ENCODE measurements at regions not wholly inside any gene's neighbourhood (a gene's known extent, or its start where the extent isn't known, plus 50 kb on each side); places are given as distances from the start of the nearest gene placed in this dataset.

DNA sequence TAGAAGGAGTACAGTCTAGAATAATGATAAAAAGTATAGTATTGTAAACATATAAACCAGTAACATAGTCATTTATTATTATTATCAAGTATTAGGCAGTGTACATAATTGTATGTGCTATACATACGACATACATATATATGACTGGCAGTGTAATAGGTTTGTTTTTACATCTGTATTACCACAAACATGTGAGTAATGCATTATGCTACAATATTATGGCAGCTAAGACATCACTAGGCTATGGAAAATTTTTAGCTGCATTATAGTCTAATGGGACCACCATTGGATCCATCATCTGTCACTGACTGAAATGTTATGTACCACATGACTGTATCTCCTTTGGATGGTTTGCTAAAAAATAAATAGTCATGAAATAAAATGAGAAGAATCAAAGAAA, 530.0 kb downstream of the PRR16 start:
- no CpG with 5 or more reads among the region's 1 CpG for WGBS, 2 experiments (ENCODE audit: insufficient coverage in 2 of 2)
- Histone ChIP-seq H3K4me3 (ENCODE audit: extremely low read depth, insufficient read depth, low read length, poor library complexity, severe bottlenecking) (no peak overlapping the region), H3K9me3 (ENCODE audit: control insufficient read depth, low read length) (no peaks in the 10 kb centered on the region), H3K4me1 (ENCODE audit: control insufficient read depth, insufficient read depth, low read length, poor library complexity, severe bottlenecking) (no peaks in the 10 kb centered on the region), H3K27ac (ENCODE audit: low read depth, low read length, severe bottlenecking) (no peak overlapping the region), H3K36me3 (ENCODE audit: control insufficient read depth, insufficient read depth, low read length) (no peaks in the 10 kb centered on the region)

DNA sequence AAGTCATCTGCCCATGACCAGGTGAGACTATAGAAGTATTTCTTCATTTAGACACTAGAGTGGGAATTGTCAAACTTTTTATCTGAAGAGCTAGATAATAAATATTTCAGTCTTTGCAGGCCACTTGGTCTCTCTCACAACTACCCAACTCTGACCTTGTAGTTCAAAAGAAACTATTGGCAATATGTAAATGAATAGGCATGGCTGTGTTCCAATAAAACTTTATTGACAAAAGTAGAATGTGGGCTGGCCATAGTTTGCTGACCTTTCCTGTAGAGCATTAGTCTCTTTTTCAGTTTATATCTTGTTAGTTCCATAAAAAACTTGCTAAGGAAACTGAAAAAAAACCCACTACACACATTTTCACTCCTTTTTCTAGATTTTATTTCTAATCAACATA, 535.5 kb downstream of the PRR16 start:
- Histone ChIP-seq H3K4me1 (ENCODE audit: control insufficient read depth, insufficient read depth, low read length, poor library complexity, severe bottlenecking) (no peaks in the 10 kb centered on the region), H3K36me3 (ENCODE audit: control insufficient read depth, insufficient read depth, low read length) (no peaks in the 10 kb centered on the region)

DNA sequence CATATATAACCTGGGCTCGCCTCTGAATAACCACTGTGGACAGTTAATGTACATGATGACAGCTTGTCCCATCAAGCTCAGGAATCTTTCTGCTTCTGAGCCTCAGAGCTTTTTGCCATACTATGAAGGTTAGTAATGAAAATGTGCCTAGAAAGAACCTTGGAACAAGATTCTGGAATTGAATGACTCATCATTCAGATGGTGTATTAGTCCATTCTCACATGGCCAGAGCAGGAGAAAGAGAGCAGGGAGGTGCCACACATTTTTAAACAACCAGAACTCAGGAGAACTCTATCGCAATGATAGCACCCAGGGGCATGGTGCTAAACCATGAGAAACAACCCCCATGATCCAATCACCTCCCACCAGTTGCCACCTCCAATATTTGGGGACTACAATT, 542.1 kb downstream of the PRR16 start:
- Histone ChIP-seq H3K9me3 (ENCODE audit: control insufficient read depth, low read length) (no peaks in the 10 kb centered on the region), H3K36me3 (ENCODE audit: control insufficient read depth, insufficient read depth, low read length) (no peaks in the 10 kb centered on the region), H3K4me3 (ENCODE audit: extremely low read depth, insufficient read depth, low read length, poor library complexity, severe bottlenecking) (no peak overlapping the region), H3K27ac (ENCODE audit: low read depth, low read length, severe bottlenecking) (no peak overlapping the region), H3K4me1 (ENCODE audit: control insufficient read depth, insufficient read depth, low read length, poor library complexity, severe bottlenecking) (no peaks in the 10 kb centered on the region)
- 100% methylated on average over 1 of the region's 2 CpGs; no CpG with 5 or more reads in 1 of the 2 experiments for WGBS, 2 experiments (ENCODE audit: insufficient coverage in 2 of 2)

More for the DNA sequence above, 535.5 kb downstream of the PRR16 start:
- Histone ChIP-seq H3K4me3 (ENCODE audit: extremely low read depth, insufficient read depth, low read length, poor library complexity, severe bottlenecking) (no peak overlapping the region), H3K27ac (ENCODE audit: low read depth, low read length, severe bottlenecking) (no peak overlapping the region), H3K9me3 (ENCODE audit: control insufficient read depth, low read length) (no peaks in the 10 kb centered on the region)

DNA sequence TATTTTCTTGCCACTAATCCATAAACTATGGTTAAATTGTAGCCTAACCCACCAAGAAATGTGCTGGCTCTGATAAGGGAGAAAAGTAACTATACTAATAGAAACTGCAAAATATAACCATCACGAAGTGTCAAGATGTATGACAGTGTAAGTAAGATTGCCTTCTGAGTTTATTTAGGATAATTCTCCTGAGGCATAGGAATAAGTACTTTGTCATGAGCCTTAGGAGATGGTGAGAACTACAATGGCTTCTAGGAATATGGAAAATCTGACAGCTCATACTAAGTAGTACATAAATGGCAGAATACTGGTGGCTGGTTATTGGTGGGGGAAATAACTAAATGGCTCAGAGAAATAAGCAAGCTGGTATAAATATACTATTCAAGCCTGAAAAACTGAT, 543.9 kb downstream of the PRR16 start:
- 80% methylated on average over 1 of the region's 1 CpG; no CpG with 5 or more reads in 1 of the 2 experiments for WGBS, 2 experiments (ENCODE audit: insufficient coverage in 2 of 2)

DNA sequence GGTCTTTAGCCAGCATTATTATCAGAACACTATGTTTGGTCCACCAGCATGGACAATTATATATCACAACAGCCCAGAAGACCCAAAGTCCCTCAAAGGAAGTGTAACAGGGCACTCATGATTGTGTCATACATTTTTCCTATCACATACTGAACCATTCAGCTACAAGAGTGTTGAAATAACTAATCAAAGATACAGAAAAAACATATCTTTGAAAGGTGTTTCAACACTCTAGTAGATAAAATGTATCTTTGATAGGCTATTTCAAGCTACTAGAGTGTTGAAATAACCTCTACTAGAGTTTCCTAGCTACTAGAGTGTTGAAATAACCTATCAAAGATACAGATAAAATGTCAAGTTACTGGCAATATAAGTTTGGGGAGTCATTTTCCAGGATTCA, 545.0 kb downstream of the PRR16 start:
- no peak overlapping the region for H3K4me3 ChIP-seq (ENCODE audit: extremely low read depth, insufficient read depth, low read length, poor library complexity, severe bottlenecking)
- no peaks in the 10 kb centered on the region for H3K9me3 ChIP-seq (ENCODE audit: control insufficient read depth, low read length)
- no peaks in the 10 kb centered on the region for H3K4me1 ChIP-seq (ENCODE audit: control insufficient read depth, insufficient read depth, low read length, poor library complexity, severe bottlenecking)
- no peaks in the 10 kb centered on the region for H3K36me3 ChIP-seq (ENCODE audit: control insufficient read depth, insufficient read depth, low read length)
- no peak overlapping the region for H3K27ac ChIP-seq (ENCODE audit: low read depth, low read length, severe bottlenecking)

More for the DNA sequence above, 543.9 kb downstream of the PRR16 start:
- no peak overlapping the region for H3K4me3 ChIP-seq (ENCODE audit: extremely low read depth, insufficient read depth, low read length, poor library complexity, severe bottlenecking)
- H3K4me1 ChIP-seq (ENCODE audit: control insufficient read depth, insufficient read depth, low read length, poor library complexity, severe bottlenecking), result no peaks in the 10 kb centered on the region
- H3K36me3 ChIP-seq (ENCODE audit: control insufficient read depth, insufficient read depth, low read length), result no peaks in the 10 kb centered on the region
- H3K27ac ChIP-seq (ENCODE audit: low read depth, low read length, severe bottlenecking), result no peak overlapping the region
- no peaks in the 10 kb centered on the region for H3K9me3 ChIP-seq (ENCODE audit: control insufficient read depth, low read length)

DNA sequence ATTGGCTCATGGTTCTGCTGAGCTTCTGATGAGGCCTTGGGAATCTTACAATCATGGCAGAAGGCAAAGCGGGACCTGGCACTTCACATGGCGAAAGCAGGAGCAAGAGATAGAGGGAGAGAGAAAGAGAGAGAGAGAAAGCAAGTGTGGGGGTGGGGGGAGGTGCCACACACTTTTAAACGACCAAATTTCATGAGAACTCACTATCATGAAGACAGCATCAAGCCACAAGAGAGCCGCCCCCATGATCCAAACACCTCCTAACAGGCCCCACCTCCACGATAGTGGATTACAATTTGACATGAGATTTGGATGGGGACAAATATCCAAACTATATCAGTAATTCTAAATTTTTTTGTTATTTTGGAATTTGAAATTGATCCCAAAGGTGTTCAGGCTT, 553.9 kb downstream of the PRR16 start:
- 93% methylated on average over 2 of the region's 5 CpGs; no CpG with 5 or more reads in 1 of the 2 experiments for WGBS, 2 experiments (ENCODE audit: insufficient coverage in 2 of 2)
- H3K4me1 ChIP-seq (ENCODE audit: control insufficient read depth, insufficient read depth, low read length, poor library complexity, severe bottlenecking), result no peaks in the 10 kb centered on the region
- no peaks in the 10 kb centered on the region for H3K36me3 ChIP-seq (ENCODE audit: control insufficient read depth, insufficient read depth, low read length)
- H3K27ac ChIP-seq (ENCODE audit: low read depth, low read length, severe bottlenecking), result no peak overlapping the region
- H3K4me3 ChIP-seq (ENCODE audit: extremely low read depth, insufficient read depth, low read length, poor library complexity, severe bottlenecking), result no peak overlapping the region
- H3K9me3 ChIP-seq (ENCODE audit: control insufficient read depth, low read length), result no peaks in the 10 kb centered on the region

DNA sequence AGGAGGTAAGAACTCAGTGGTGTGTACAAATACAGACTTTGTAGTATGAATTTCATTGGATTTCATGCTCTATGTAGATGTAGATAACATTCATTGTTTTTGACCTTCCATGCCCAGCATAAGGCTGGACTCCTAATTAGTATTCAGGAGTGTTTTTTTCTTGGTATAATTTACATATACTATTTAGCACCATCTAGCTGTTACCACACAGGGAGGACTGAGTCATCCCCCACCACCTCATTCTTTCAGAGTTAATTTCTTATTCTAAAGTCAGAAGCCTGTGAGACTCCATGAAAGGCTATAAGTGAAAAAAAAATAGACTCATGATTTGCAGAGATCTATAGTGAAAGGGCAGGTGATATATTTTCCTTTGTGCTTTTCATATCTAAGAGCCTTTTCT, 555.0 kb downstream of the PRR16 start:
- H3K36me3 ChIP-seq (ENCODE audit: control insufficient read depth, insufficient read depth, low read length), result no peaks in the 10 kb centered on the region
- H3K9me3 ChIP-seq (ENCODE audit: control insufficient read depth, low read length), result no peaks in the 10 kb centered on the region
- no peak overlapping the region for H3K4me3 ChIP-seq (ENCODE audit: extremely low read depth, insufficient read depth, low read length, poor library complexity, severe bottlenecking)

DNA sequence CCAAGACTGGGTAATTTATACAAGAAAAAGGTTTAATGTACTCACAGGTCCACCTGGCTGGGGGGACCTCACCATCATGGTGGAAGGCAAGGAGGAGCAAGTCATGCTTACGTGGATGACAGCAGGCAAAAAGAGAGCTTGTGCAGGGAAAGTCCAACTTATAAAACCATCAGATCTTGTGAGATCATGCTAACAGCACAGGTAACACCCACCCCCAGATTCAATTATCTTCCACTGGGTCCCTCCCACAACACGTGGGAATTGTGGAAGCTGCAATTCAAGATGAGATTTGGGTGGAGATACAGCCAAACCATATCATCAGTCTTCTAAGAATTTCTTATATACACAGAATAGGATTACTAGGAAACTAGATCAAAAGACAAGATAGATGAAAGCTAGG, 555.6 kb downstream of the PRR16 start:
- H3K4me3 ChIP-seq (ENCODE audit: extremely low read depth, insufficient read depth, low read length, poor library complexity, severe bottlenecking), result no peak overlapping the region
- no peaks in the 10 kb centered on the region for H3K4me1 ChIP-seq (ENCODE audit: control insufficient read depth, insufficient read depth, low read length, poor library complexity, severe bottlenecking)
- H3K27ac ChIP-seq (ENCODE audit: low read depth, low read length, severe bottlenecking), result no peak overlapping the region
- H3K36me3 ChIP-seq (ENCODE audit: control insufficient read depth, insufficient read depth, low read length), result no peaks in the 10 kb centered on the region
- WGBS, 2 experiments (ENCODE audit: insufficient coverage in 2 of 2), result 88% methylated on average over 1 of the region's 2 CpGs; no CpG with 5 or more reads in 1 of the 2 experiments
- H3K9me3 ChIP-seq (ENCODE audit: control insufficient read depth, low read length), result no peaks in the 10 kb centered on the region

More for the DNA sequence above, 555.0 kb downstream of the PRR16 start:
- H3K27ac ChIP-seq (ENCODE audit: low read depth, low read length, severe bottlenecking), result no peak overlapping the region
- H3K4me1 ChIP-seq (ENCODE audit: control insufficient read depth, insufficient read depth, low read length, poor library complexity, severe bottlenecking), result no peaks in the 10 kb centered on the region

DNA sequence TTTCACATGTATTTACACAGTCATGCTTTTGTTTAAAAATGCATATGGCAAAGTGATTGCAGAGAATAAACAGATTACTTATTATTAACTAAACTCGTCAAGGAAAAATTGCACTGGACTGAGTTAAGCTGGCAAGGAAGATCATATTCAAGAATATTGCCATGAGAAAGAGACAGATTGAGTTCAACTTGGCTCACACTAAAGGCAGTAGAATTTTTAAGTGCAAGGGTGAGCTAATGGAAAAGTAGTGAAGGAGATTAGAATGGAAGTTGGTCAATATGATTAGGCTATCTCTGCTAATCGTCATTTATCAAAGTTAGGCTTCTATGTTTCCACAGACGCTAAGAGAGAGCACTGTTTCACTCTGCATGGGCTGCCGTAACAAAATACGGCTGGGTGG, 557.6 kb downstream of the PRR16 start:
- Histone ChIP-seq H3K4me3 (ENCODE audit: extremely low read depth, insufficient read depth, low read length, poor library complexity, severe bottlenecking) (no peak overlapping the region), H3K4me1 (ENCODE audit: control insufficient read depth, insufficient read depth, low read length, poor library complexity, severe bottlenecking) (no peaks in the 10 kb centered on the region), H3K27ac (ENCODE audit: low read depth, low read length, severe bottlenecking) (no peak overlapping the region), H3K9me3 (ENCODE audit: control insufficient read depth, low read length) (no peaks in the 10 kb centered on the region), H3K36me3 (ENCODE audit: control insufficient read depth, insufficient read depth, low read length) (no peaks in the 10 kb centered on the region)
- WGBS, 2 experiments (ENCODE audit: insufficient coverage in 2 of 2), result 84 to 100% methylated on average over 4 to 5 of the region's 5 CpGs

DNA sequence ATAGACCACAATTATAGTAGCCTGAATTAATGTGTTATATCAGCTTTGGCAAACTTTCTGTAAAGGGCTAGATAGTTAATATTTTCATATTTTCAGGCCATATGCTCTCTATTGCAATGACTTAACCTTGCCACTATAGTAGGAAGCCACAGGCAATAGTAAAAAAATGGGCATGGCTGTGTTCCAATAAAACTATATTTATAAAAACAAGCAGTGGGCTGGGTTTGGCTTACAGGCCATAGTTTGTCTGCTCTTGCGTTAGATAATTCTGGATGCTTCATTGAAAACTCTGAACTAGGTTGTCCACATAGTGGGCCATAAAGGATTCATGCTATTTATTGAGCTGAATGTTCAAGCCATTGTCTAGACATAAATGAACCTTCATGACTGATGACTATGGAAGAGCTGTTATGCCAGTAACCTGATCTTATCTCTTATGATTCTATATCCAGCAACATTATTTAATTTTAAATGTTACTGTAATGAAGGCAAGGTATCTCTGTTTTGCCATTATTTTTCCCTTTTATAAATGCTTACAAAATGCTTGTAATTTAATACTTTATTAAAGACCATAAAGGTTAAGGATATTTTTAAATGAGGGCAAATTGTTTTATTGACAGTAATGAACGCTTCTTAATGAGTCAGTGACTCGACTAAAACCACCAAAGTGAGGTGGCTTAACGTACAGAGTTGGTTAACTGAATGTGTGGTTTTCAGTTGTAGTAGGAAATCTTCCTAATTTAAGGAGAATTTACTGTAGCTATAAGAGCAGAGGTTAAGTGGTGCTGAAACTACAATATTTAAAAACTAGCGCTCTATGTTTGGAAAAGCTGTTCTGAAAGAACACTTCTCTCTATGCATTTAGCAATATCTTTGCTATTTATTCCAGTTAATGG, 560.6 kb downstream of the PRR16 start:
- no peak overlapping the region for H3K27ac ChIP-seq (ENCODE audit: low read depth, low read length, severe bottlenecking)
- H3K9me3 ChIP-seq (ENCODE audit: control insufficient read depth, low read length), result no peaks in the 10 kb centered on the region
- H3K4me1 ChIP-seq (ENCODE audit: control insufficient read depth, insufficient read depth, low read length, poor library complexity, severe bottlenecking), result no peaks in the 10 kb centered on the region
- 88 to 94% methylated on average over 3 to 4 of the region's 5 CpGs for WGBS, 2 experiments (ENCODE audit: insufficient coverage in 2 of 2)
- H3K36me3 ChIP-seq (ENCODE audit: control insufficient read depth, insufficient read depth, low read length), result no peaks in the 10 kb centered on the region
- no peak overlapping the region for H3K4me3 ChIP-seq (ENCODE audit: extremely low read depth, insufficient read depth, low read length, poor library complexity, severe bottlenecking)

DNA sequence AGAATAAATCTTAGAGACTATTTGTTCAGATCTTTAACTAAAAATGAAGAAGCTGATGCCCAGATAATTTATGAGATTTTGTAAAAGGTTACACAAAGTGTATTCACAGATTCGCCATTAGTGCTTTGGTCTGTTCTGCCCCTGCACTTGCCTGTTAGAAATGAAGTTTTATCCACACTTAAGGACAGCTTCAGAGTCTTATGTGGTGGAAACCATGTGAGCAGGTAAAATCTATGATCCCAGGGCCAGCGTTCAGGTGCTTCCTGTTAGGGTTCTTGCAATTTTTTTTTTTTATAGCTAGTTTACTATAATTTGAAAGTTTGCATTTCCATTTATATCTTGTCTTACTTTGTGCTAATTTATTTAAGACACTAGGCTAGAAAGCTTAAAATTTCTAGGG, 561.6 kb downstream of the PRR16 start:
- Histone ChIP-seq H3K27ac (ENCODE audit: low read depth, low read length, severe bottlenecking) (no peak overlapping the region), H3K4me3 (ENCODE audit: extremely low read depth, insufficient read depth, low read length, poor library complexity, severe bottlenecking) (no peak overlapping the region), H3K4me1 (ENCODE audit: control insufficient read depth, insufficient read depth, low read length, poor library complexity, severe bottlenecking) (no peaks in the 10 kb centered on the region), H3K36me3 (ENCODE audit: control insufficient read depth, insufficient read depth, low read length) (no peaks in the 10 kb centered on the region), H3K9me3 (ENCODE audit: control insufficient read depth, low read length) (no peaks in the 10 kb centered on the region)
- 83 to 100% methylated on average over 1 of the region's 2 CpGs for WGBS, 2 experiments (ENCODE audit: insufficient coverage in 2 of 2)
